ENCODE measurements at regions not wholly inside any gene's neighbourhood (a gene's known extent, or its start where the extent isn't known, plus 50 kb on each side); places are given as distances from the start of the nearest gene placed in this dataset.

GRCh38 chr18:65017372-65017760 lies 733.4 kb upstream of the CDH7 start:
- no peaks in the 10 kb centered on the region for H4K20me1 ChIP-seq (ENCODE audit: insufficient read depth)
- ChIA-PET POLR2A (ENCODE audit: unreplicated experiment) (no interaction called here), CTCF (no interaction called here)
- H3K36me3 ChIP-seq (ENCODE audit: low read depth): no peaks in the 10 kb centered on the region
- no peaks in the 10 kb centered on the region for H3K27me3 ChIP-seq (ENCODE audit: insufficient read depth, low read depth)
- no peak overlapping the region for H2AFZ ChIP-seq
- intact Hi-C loops (cut with micrococcal nuclease; ENCODE audit: unreplicated experiment): no loop called here
- H3K4me2 ChIP-seq: no peak overlapping the region
- H3K4me1 ChIP-seq (replicated peaks; ENCODE audit: insufficient read depth): no peaks in the 10 kb centered on the region
- DNase-seq: no peak
- no TSS peak for BruUV-seq (replicated peaks)
- no peaks in the 10 kb centered on the region for H3K79me2 ChIP-seq (ENCODE audit: low read depth)
- no peak for TF ChIP-seq CTCF (conservative IDR thresholded peaks at IDR 0.05)
- TF ChIP-seq EZH2 (IDR thresholded peaks at IDR 0.05; ENCODE audit: low read depth): no peak
- H3K9me3 ChIP-seq (ENCODE audit: insufficient read depth, low read depth): no peaks in the 10 kb centered on the region
- H3K27ac ChIP-seq: no peak overlapping the region
- H3K4me3 ChIP-seq: no peak overlapping the region
- no peaks in the 10 kb centered on the region for H3F3A ChIP-seq (ENCODE audit: insufficient read depth, low read depth)
- H3K9me2 ChIP-seq (ENCODE audit: insufficient read depth): no peaks in the 10 kb centered on the region

GRCh38 chr18:65016631-65017371 lies 734.0 kb upstream of the CDH7 start:
- no peak overlapping the region for H3K4me3 ChIP-seq
- no peaks in the 10 kb centered on the region for H4K20me1 ChIP-seq (ENCODE audit: insufficient read depth)
- H3F3A ChIP-seq (ENCODE audit: insufficient read depth, low read depth): no peaks in the 10 kb centered on the region
- H3K4me2 ChIP-seq: no peak overlapping the region
- TF ChIP-seq CTCF (conservative IDR thresholded peaks at IDR 0.05): no peak
- no peak for TF ChIP-seq EZH2 (IDR thresholded peaks at IDR 0.05; ENCODE audit: low read depth)
- no peak overlapping the region for H3K27ac ChIP-seq
- H2AFZ ChIP-seq: no peak overlapping the region
- H3K79me2 ChIP-seq (ENCODE audit: low read depth): no peaks in the 10 kb centered on the region
- CTCF ChIA-PET: no interaction called here
- no peaks in the 10 kb centered on the region for H3K36me3 ChIP-seq (ENCODE audit: low read depth)
- BruUV-seq (replicated peaks): no TSS peak
- H3K4me1 ChIP-seq (replicated peaks; ENCODE audit: insufficient read depth): no peaks in the 10 kb centered on the region
- no peaks in the 10 kb centered on the region for H3K9me3 ChIP-seq (ENCODE audit: insufficient read depth, low read depth)
- no peak for DNase-seq
- H3K9me2 ChIP-seq (ENCODE audit: insufficient read depth): no peaks in the 10 kb centered on the region
- H3K27me3 ChIP-seq (ENCODE audit: insufficient read depth, low read depth): no peaks in the 10 kb centered on the region
- intact Hi-C loops (cut with micrococcal nuclease; ENCODE audit: unreplicated experiment): no loop called here
- POLR2A ChIA-PET (ENCODE audit: unreplicated experiment): no interaction called here

GRCh38 chr18:64994370-64994769 lies 756.4 kb upstream of the CDH7 start:
- H3K4me3 ChIP-seq: no peak overlapping the region
- peak overlapping the region; percentile 13; the same call in 1 of the 2 replicates for H3K4me2 ChIP-seq
- no peak for TF ChIP-seq CTCF (conservative IDR thresholded peaks at IDR 0.05)
- no peak for TF ChIP-seq EZH2 (IDR thresholded peaks at IDR 0.05; ENCODE audit: low read depth)
- peak overlapping the region; percentile 41; the same call in 1 of the 2 replicates for H2AFZ ChIP-seq
- H3K27ac ChIP-seq: no peak overlapping the region
- H3K27me3 ChIP-seq (ENCODE audit: insufficient read depth, low read depth): no peaks in the 10 kb centered on the region
- DNase-seq: no peak
- intact Hi-C loops (cut with micrococcal nuclease; ENCODE audit: unreplicated experiment): no loop called here
- no peaks in the 10 kb centered on the region for H3K36me3 ChIP-seq (ENCODE audit: low read depth)
- POLR2A ChIA-PET (ENCODE audit: unreplicated experiment): no interaction called here
- BruUV-seq (replicated peaks): no TSS peak
- no peaks in the 10 kb centered on the region for H3K9me2 ChIP-seq (ENCODE audit: insufficient read depth)
- no peaks in the 10 kb centered on the region for H3K9me3 ChIP-seq (ENCODE audit: insufficient read depth, low read depth)
- CTCF ChIA-PET: no interaction called here
- no peaks in the 10 kb centered on the region for H4K20me1 ChIP-seq (ENCODE audit: insufficient read depth)
- no peaks in the 10 kb centered on the region for H3K79me2 ChIP-seq (ENCODE audit: low read depth)
- no peaks in the 10 kb centered on the region for H3K4me1 ChIP-seq (replicated peaks; ENCODE audit: insufficient read depth)
- H3F3A ChIP-seq (ENCODE audit: insufficient read depth, low read depth): no peaks in the 10 kb centered on the region

All from PC-9 (cell line).